Type B pancreatic cell (in vitro differentiated cells): ENCODE measurements at regions not wholly inside any gene's neighbourhood (a gene's known extent, or its start where the extent isn't known, plus 50 kb on each side); places are given as distances from the start of the nearest gene placed in this dataset.

Experiments used
- DNase-seq: peaks from one replicate; pipeline ENCODE4 v3.0.0; 2021; ENCODE audit warnings: mixed read lengths; ENCODE audit not compliant: unreplicated experiment; ENCODE audit errors: extremely low spot score
- H3K27ac Mint-ChIP-seq: 2 replicates; pipeline ENCODE4 v1.8.0; 2021; ENCODE audit warnings: mild to moderate bottlenecking, mixed read lengths
- H3K27me3 Mint-ChIP-seq: 2 replicates; pipeline ENCODE4 v1.8.0; 2021; ENCODE audit warnings: mixed read lengths
- H3K36me3 Mint-ChIP-seq: 2 replicates; pipeline ENCODE4 v1.8.0; 2021; ENCODE audit warnings: mixed read lengths
- H3K4me1 Mint-ChIP-seq: one replicate; pipeline ENCODE4 v1.8.0; 2021; ENCODE audit warnings: mixed read lengths; ENCODE audit not compliant: unreplicated experiment
- H3K4me3 Mint-ChIP-seq: 2 replicates; pipeline ENCODE4 v1.8.0; 2021; ENCODE audit warnings: mild to moderate bottlenecking, mixed read lengths
- H3K9me3 Mint-ChIP-seq: 2 replicates; pipeline ENCODE4 v1.8.0; 2021; ENCODE audit warnings: mixed read lengths
- CTCF ChIP-seq: fragments of 200-600 bp; sonication (generic); conservative IDR thresholded peaks from 2 replicates; pipeline ENCODE4 v1.5.0; 2021; ENCODE audit warnings: antibody characterized with exemption, mild to moderate bottlenecking

- DNase-seq, result no peak
- no peak for TF ChIP-seq CTCF
- Mint-ChIP-seq H3K27me3 (peaks cover 12% of the 10 kb centered on the region), H3K27ac (peak overlapping the region; percentile 41), H3K9me3 (no peaks in the 10 kb centered on the region), H3K36me3 (no peaks in the 10 kb centered on the region), H3K4me1 (peaks cover 11% of the 10 kb centered on the region), H3K4me3 (no peak overlapping the region)
Observed at GRCh38 chr6:43890197-43891062, 120.4 kb downstream of the VEGFA start.

- Mint-ChIP-seq H3K9me3 (no peaks in the 10 kb centered on the region), H3K27ac (no peak overlapping the region), H3K36me3 (no peaks in the 10 kb centered on the region), H3K4me3 (no peak overlapping the region), H3K27me3 (peaks cover 12% of the 10 kb centered on the region), H3K4me1 (peaks cover 11% of the 10 kb centered on the region)
- no peak for DNase-seq
- TF ChIP-seq CTCF, result no peak
Observed at GRCh38 chr6:43887906-43888683, 118.1 kb downstream of the VEGFA start.

GRCh38 chr6:43887340-43887858 is 117.4 kb downstream of the VEGFA start:
- no peak for TF ChIP-seq CTCF
- Mint-ChIP-seq H3K27ac (no peak overlapping the region), H3K27me3 (peaks cover 10% of the 10 kb centered on the region), H3K4me3 (no peak overlapping the region), H3K36me3 (no peaks in the 10 kb centered on the region), H3K4me1 (peaks cover 8% of the 10 kb centered on the region), H3K9me3 (no peaks in the 10 kb centered on the region)
- no peak for DNase-seq

GRCh38 chr6:43886717-43887339 is 116.8 kb downstream of the VEGFA start:
- Mint-ChIP-seq H3K4me1 (peaks cover 9% of the 10 kb centered on the region), H3K27me3 (peaks cover 7% of the 10 kb centered on the region), H3K4me3 (no peak overlapping the region), H3K27ac (no peak overlapping the region), H3K36me3 (no peaks in the 10 kb centered on the region), H3K9me3 (no peaks in the 10 kb centered on the region)
- DNase-seq, result no peak
- TF ChIP-seq CTCF, result no peak

GRCh38 chr6:43886067-43886461 is 116.1 kb downstream of the VEGFA start:
- no peak for DNase-seq
- no peak for TF ChIP-seq CTCF
- H3K27ac Mint-ChIP-seq, result no peak overlapping the region
- peaks cover 8% of the 10 kb centered on the region for H3K4me1 Mint-ChIP-seq
- peaks cover 2% of the 10 kb centered on the region for H3K27me3 Mint-ChIP-seq
- H3K9me3 Mint-ChIP-seq, result no peaks in the 10 kb centered on the region
- H3K4me3 Mint-ChIP-seq, result no peak overlapping the region
- no peaks in the 10 kb centered on the region for H3K36me3 Mint-ChIP-seq
